Epithelial cell of proximal tubule (primary cell): ENCODE measurements at regions not wholly inside any gene's neighbourhood (a gene's known extent, or its start where the extent isn't known, plus 50 kb on each side); places are given as distances from the start of the nearest gene placed in this dataset.
A peak's percentile ranks its signal among the peaks of the same experiment; 100 is the strongest.

Source experiments
- DNase-seq: peaks from one replicate; pipeline ENCODE4 v3.0.0-alpha.2; 2011; ENCODE audit warnings: low read depth
- H3K4me3 ChIP-seq: 2 replicates; pipeline ENCODE4 v1.5.1; 2011; ENCODE audit warnings: low read depth, mild to moderate bottlenecking, low read length
- CTCF ChIP-seq: conservative IDR thresholded peaks from 2 replicates; pipeline ENCODE4 v1.5.1; 2012; ENCODE audit warnings: low read depth, mild to moderate bottlenecking, low read length

GRCh38 chr5:57685516-57686255 is 203.1 kb upstream of the ACTBL2 start:
- H3K4me3 ChIP-seq = no peak overlapping the region
- TF ChIP-seq CTCF = no peak

GRCh38 chr5:57684299-57684702 is 201.7 kb upstream of the ACTBL2 start:
- H3K4me3 ChIP-seq = no peak overlapping the region
- DNase-seq = peak; percentile 66
- no peak for TF ChIP-seq CTCF

More at GRCh38 chr5:57685516-57686255, 203.1 kb upstream of the ACTBL2 start:
- no peak for DNase-seq

GRCh38 chr5:57683036-57683630 is 200.5 kb upstream of the ACTBL2 start:
- H3K4me3 ChIP-seq = no peak overlapping the region
- no peak for TF ChIP-seq CTCF
- DNase-seq = no peak

GRCh38 chr5:57681942-57682341 is 199.3 kb upstream of the ACTBL2 start:
- DNase-seq = peak; percentile 48
- no peak overlapping the region for H3K4me3 ChIP-seq
- TF ChIP-seq CTCF = no peak

- no peak for TF ChIP-seq CTCF
- DNase-seq = no peak
- no peak overlapping the region for H3K4me3 ChIP-seq
Observed at GRCh38 chr5:57680686-57681085, 198.1 kb upstream of the ACTBL2 start.

- no peak for DNase-seq
- TF ChIP-seq CTCF = no peak
- no peak overlapping the region for H3K4me3 ChIP-seq
Observed at GRCh38 chr5:57677235-57677634, 194.6 kb upstream of the ACTBL2 start.
